ENCODE measurements at regions not wholly inside any gene's neighbourhood (a gene's known extent, or its start where the extent isn't known, plus 50 kb on each side); places are given as distances from the start of the nearest gene placed in this dataset.

DNA sequence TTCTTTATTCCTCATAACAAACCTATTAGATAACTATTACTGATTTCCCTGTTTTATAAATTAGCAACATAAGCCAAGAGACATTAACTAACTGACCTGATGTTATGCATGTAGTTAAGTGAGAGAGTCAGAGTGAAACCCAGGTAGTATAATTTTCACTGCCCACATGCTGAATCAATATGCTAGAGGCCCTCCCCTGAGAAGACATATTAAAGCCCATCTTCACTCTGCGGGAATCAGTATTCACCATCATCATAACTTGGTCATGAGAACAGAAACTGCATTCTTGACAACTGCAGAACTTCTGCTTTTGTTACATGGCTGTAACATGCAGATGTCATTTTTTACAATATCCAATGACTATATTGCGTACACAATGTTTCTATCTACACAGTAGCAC, 1324.3 kb downstream of the ARAP2 start:
- H3K4me1 ChIP-seq, result no peaks in the 10 kb centered on the region
- H3K36me3 ChIP-seq, result no peaks in the 10 kb centered on the region
- H3K4me3 ChIP-seq, result no peak overlapping the region
- no peak for DNase-seq (ENCODE audit: low spot score in 2 of 2)
- no peak overlapping the region for H3K27ac ChIP-seq
- intact Hi-C loops (cut with DNase I; ENCODE audit: low total_unique reads), result no loop called here
- H3K9me3 ChIP-seq, result no peaks in the 10 kb centered on the region
- no peaks in the 10 kb centered on the region for H3K27me3 ChIP-seq
- TF ChIP-seq POLR2A (IDR thresholded peaks at IDR 0.05), result no peak
- TF ChIP-seq POLR2AphosphoS5 (IDR thresholded peaks at IDR 0.05), result no peak
- TF ChIP-seq, protein P1, sequence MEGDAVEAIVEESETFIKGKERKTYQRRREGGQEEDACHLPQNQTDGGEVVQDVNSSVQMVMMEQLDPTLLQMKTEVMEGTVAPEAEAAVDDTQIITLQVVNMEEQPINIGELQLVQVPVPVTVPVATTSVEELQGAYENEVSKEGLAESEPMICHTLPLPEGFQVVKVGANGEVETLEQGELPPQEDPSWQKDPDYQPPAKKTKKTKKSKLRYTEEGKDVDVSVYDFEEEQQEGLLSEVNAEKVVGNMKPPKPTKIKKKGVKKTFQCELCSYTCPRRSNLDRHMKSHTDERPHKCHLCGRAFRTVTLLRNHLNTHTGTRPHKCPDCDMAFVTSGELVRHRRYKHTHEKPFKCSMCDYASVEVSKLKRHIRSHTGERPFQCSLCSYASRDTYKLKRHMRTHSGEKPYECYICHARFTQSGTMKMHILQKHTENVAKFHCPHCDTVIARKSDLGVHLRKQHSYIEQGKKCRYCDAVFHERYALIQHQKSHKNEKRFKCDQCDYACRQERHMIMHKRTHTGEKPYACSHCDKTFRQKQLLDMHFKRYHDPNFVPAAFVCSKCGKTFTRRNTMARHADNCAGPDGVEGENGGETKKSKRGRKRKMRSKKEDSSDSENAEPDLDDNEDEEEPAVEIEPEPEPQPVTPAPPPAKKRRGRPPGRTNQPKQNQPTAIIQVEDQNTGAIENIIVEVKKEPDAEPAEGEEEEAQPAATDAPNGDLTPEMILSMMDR (IDR thresholded peaks at IDR 0.05), result no peak

DNA sequence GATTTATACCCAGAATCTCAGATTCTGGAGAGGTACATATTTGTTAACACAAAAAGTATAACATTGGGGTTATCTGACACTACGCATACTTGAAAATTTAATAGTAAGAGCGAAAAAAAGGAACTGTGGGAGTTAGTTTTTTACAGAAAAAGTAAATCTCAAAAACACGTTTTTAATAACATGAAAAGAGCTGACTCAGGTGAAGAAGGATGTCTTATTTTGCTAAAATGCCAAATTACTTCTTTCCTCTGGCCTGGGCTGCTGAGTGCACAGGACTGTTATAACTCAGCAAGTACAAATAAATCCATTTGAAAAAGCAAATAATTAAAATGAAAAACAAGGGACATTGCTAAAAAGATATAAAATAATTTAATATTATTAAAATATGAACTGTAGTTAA, 1322.9 kb downstream of the ARAP2 start:
- Histone ChIP-seq H3K27me3 (no peaks in the 10 kb centered on the region), H3K4me1 (no peaks in the 10 kb centered on the region), H3K9me3 (no peaks in the 10 kb centered on the region), H3K36me3 (no peaks in the 10 kb centered on the region), H3K4me3 (no peak overlapping the region), H3K27ac (no peak overlapping the region)
- DNase-seq (ENCODE audit: low spot score in 2 of 2), result no peak
- intact Hi-C loops (cut with DNase I; ENCODE audit: low total_unique reads), result no loop called here
- TF ChIP-seq, protein P1 (IDR thresholded peaks at IDR 0.05), result no peak
- TF ChIP-seq POLR2A (IDR thresholded peaks at IDR 0.05), result no peak
- TF ChIP-seq POLR2AphosphoS5 (IDR thresholded peaks at IDR 0.05), result no peak

DNA sequence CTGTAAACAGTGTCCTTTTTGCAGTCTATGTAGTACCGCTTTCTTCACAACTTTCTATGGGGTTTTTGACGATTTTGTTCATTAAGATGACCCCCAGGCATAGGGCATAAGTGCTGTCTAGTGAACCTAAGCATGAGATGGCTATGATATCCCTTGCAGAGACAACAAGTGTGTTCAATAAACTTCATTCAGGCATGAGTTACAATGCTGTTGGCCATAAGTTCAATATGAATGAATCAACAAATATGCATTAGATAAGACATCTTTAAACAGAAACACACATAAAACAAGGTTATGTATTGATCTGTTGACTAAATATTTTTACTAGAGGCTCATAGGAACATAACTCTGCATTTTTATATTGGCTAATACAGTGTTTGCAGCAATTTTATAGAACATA, 1322.0 kb downstream of the ARAP2 start:
- no peak for DNase-seq (ENCODE audit: low spot score in 2 of 2)
- no peak overlapping the region for H3K27ac ChIP-seq
- H3K4me3 ChIP-seq, result no peak overlapping the region

DNA sequence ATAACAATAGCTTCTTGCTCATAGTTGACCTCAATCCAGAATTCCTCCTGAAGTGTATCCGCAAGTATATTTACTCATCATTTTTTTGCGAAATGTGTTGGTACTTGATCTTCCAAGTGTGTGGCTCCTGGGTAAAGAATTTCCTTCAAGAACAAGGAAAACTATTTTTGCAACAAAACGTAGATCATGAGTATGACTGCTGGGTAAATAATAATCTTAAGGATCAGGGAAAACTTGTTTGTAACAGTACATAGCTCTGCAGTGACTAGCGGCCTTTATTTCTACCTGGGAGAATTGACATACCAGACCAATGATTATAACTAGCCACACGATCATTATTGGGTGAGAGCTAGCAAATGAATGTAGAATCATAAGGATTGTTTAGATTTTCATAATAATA, 1311.7 kb downstream of the ARAP2 start:
- Histone ChIP-seq H3K4me3 (no peak overlapping the region), H3K27ac (no peak overlapping the region), H3K27me3 (no peaks in the 10 kb centered on the region), H3K4me1 (no peaks in the 10 kb centered on the region), H3K36me3 (no peaks in the 10 kb centered on the region), H3K9me3 (no peaks in the 10 kb centered on the region)
- no peak for TF ChIP-seq POLR2A (IDR thresholded peaks at IDR 0.05)
- no peak for TF ChIP-seq POLR2AphosphoS5 (IDR thresholded peaks at IDR 0.05)
- TF ChIP-seq, protein P1 (IDR thresholded peaks at IDR 0.05), result no peak
- intact Hi-C loops (cut with DNase I; ENCODE audit: low total_unique reads), result no loop called here
- no peak for DNase-seq (ENCODE audit: low spot score in 2 of 2)

More for the DNA sequence above, 1322.0 kb downstream of the ARAP2 start:
- Histone ChIP-seq H3K36me3 (no peaks in the 10 kb centered on the region), H3K27me3 (no peaks in the 10 kb centered on the region), H3K9me3 (no peaks in the 10 kb centered on the region), H3K4me1 (no peaks in the 10 kb centered on the region)
- TF ChIP-seq, protein P1 (IDR thresholded peaks at IDR 0.05), result no peak
- TF ChIP-seq POLR2AphosphoS5 (IDR thresholded peaks at IDR 0.05), result no peak
- intact Hi-C loops (cut with DNase I; ENCODE audit: low total_unique reads), result no loop called here

DNA sequence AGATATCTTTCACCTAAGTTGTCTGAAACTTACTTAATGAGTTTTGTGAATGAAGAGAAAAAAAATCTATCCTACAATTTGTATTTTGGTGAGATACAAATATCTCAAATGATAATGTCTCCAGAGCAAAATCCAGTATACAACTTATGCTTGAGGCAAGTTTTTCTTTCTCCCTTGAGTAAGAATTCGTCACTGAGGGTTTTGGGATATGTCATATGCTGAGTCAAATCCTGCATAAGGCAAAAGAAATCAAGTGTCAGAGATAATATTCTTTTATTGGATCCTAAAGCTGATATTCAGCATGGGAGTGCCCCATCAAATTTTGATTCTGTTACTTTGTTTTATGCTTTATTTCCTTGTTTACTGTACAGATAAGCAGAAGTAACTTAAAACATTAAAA, 1308.6 kb downstream of the ARAP2 start:
- intact Hi-C loops (cut with DNase I; ENCODE audit: low total_unique reads), result no loop called here

More for the DNA sequence above, 1308.6 kb downstream of the ARAP2 start:
- DNase-seq (ENCODE audit: low spot score in 2 of 2), result no peak
- Histone ChIP-seq H3K4me3 (no peak overlapping the region), H3K9me3 (no peaks in the 10 kb centered on the region), H3K4me1 (no peaks in the 10 kb centered on the region), H3K36me3 (no peaks in the 10 kb centered on the region), H3K27ac (no peak overlapping the region), H3K27me3 (no peaks in the 10 kb centered on the region)
- TF ChIP-seq POLR2A (IDR thresholded peaks at IDR 0.05), result no peak
- no peak for TF ChIP-seq POLR2AphosphoS5 (IDR thresholded peaks at IDR 0.05)
- TF ChIP-seq, protein P1 (IDR thresholded peaks at IDR 0.05), result no peak
